ENCODE measurements at regions not wholly inside any gene's neighbourhood (a gene's known extent, or its start where the extent isn't known, plus 50 kb on each side); places are given as distances from the start of the nearest gene placed in this dataset.

- H3K27ac ChIP-seq (ENCODE audit: low read depth in 1 of 3, low read length in 2 of 3): no peak overlapping the region
- H3K4me3 ChIP-seq (ENCODE audit: low read depth in 1 of 3, low read length in 3 of 3): no peak overlapping the region
- WGBS, 3 donors: 83 to 93% (median 89%) methylated on average over 9 of the region's 9 CpGs
- H3K9me3 ChIP-seq (ENCODE audit: control insufficient read depth in 2 of 2, insufficient read depth in 1 of 2, low read depth in 1 of 2, low read length in 1 of 2): peaks cover 0 to 20% of the 10 kb centered on the region in 2 donors
- no peaks in the 10 kb centered on the region for H3K36me3 ChIP-seq (ENCODE audit: control insufficient read depth in 3 of 3, insufficient read depth in 2 of 3, low read depth in 1 of 3, low read length in 3 of 3)
- no peaks in the 10 kb centered on the region for H3K27me3 ChIP-seq (ENCODE audit: control insufficient read depth in 3 of 3, insufficient read depth in 3 of 3, low read length in 3 of 3)
- DNase-seq: no peak
- FAIRE-seq: no peak
- peaks cover 0 to 7% (median 0%) of the 10 kb centered on the region in 3 donors for H3K4me1 ChIP-seq (ENCODE audit: control insufficient read depth in 3 of 3, insufficient read depth in 2 of 3, low read depth in 1 of 3, low read length in 2 of 3)
Observed at GRCh38 chr2:15832849-15833680, 107.3 kb upstream of the MYCN start.

- FAIRE-seq: no peak
- DNase-seq: no peak
- 74 to 90% (median 80%) methylated on average over 3 of the region's 3 CpGs for WGBS, 3 donors
- Histone ChIP-seq H3K27ac (ENCODE audit: low read depth in 1 of 3, low read length in 2 of 3) (no peak overlapping the region), H3K4me1 (ENCODE audit: control insufficient read depth in 3 of 3, insufficient read depth in 2 of 3, low read depth in 1 of 3, low read length in 2 of 3) (peaks cover 0 to 13% (median 0%) of the 10 kb centered on the region in 3 donors), H3K27me3 (ENCODE audit: control insufficient read depth in 3 of 3, insufficient read depth in 3 of 3, low read length in 3 of 3) (no peaks in the 10 kb centered on the region), H3K36me3 (ENCODE audit: control insufficient read depth in 3 of 3, insufficient read depth in 2 of 3, low read depth in 1 of 3, low read length in 3 of 3) (no peaks in the 10 kb centered on the region), H3K9me3 (ENCODE audit: control insufficient read depth in 2 of 2, insufficient read depth in 1 of 2, low read depth in 1 of 2, low read length in 1 of 2) (peaks cover 0 to 23% of the 10 kb centered on the region in 2 donors), H3K4me3 (ENCODE audit: low read depth in 1 of 3, low read length in 3 of 3) (no peak overlapping the region)
Observed at GRCh38 chr2:15833731-15834130, 106.6 kb upstream of the MYCN start.

GRCh38 chr2:15834381-15835031, 105.8 kb upstream of the MYCN start:
- Histone ChIP-seq H3K27me3 (ENCODE audit: control insufficient read depth in 3 of 3, insufficient read depth in 3 of 3, low read length in 3 of 3) (no peaks in the 10 kb centered on the region), H3K9me3 (ENCODE audit: control insufficient read depth in 2 of 2, insufficient read depth in 1 of 2, low read depth in 1 of 2, low read length in 1 of 2) (peaks cover 0 to 23% of the 10 kb centered on the region in 2 donors), H3K4me3 (ENCODE audit: low read depth in 1 of 3, low read length in 3 of 3) (no peak overlapping the region), H3K4me1 (ENCODE audit: control insufficient read depth in 3 of 3, insufficient read depth in 2 of 3, low read depth in 1 of 3, low read length in 2 of 3) (peaks cover 0 to 17% (median 0%) of the 10 kb centered on the region in 3 donors), H3K27ac (ENCODE audit: low read depth in 1 of 3, low read length in 2 of 3) (no peak overlapping the region), H3K36me3 (ENCODE audit: control insufficient read depth in 3 of 3, insufficient read depth in 2 of 3, low read depth in 1 of 3, low read length in 3 of 3) (no peaks in the 10 kb centered on the region)
- no peak for FAIRE-seq
- DNase-seq: no peak
- WGBS, 3 donors: 79 to 86% (median 83%) methylated on average over 7 of the region's 7 CpGs

GRCh38 chr2:15835991-15836688, 104.2 kb upstream of the MYCN start:
- H3K27ac ChIP-seq (ENCODE audit: low read depth in 1 of 3, low read length in 2 of 3): no peak overlapping the region
- H3K9me3 ChIP-seq (ENCODE audit: control insufficient read depth in 2 of 2, insufficient read depth in 1 of 2, low read depth in 1 of 2, low read length in 1 of 2): peaks cover 0 to 23% of the 10 kb centered on the region in 2 donors
- no peaks in the 10 kb centered on the region for H3K27me3 ChIP-seq (ENCODE audit: control insufficient read depth in 3 of 3, insufficient read depth in 3 of 3, low read length in 3 of 3)
- FAIRE-seq (no peak), DNase-seq (no peak)
- no peaks in the 10 kb centered on the region for H3K36me3 ChIP-seq (ENCODE audit: control insufficient read depth in 3 of 3, insufficient read depth in 2 of 3, low read depth in 1 of 3, low read length in 3 of 3)
- no peak overlapping the region for H3K4me3 ChIP-seq (ENCODE audit: low read depth in 1 of 3, low read length in 3 of 3)
- H3K4me1 ChIP-seq (ENCODE audit: control insufficient read depth in 3 of 3, insufficient read depth in 2 of 3, low read depth in 1 of 3, low read length in 2 of 3): peaks cover 0 to 27% (median 0%) of the 10 kb centered on the region in 3 donors
- WGBS, 3 donors: 89 to 92% (median 91%) methylated on average over 9 of the region's 9 CpGs

GRCh38 chr2:15836689-15837610, 103.4 kb upstream of the MYCN start:
- FAIRE-seq (no peak), DNase-seq (no peak)
- Histone ChIP-seq H3K36me3 (ENCODE audit: control insufficient read depth in 3 of 3, insufficient read depth in 2 of 3, low read depth in 1 of 3, low read length in 3 of 3) (no peaks in the 10 kb centered on the region), H3K9me3 (ENCODE audit: control insufficient read depth in 2 of 2, insufficient read depth in 1 of 2, low read depth in 1 of 2, low read length in 1 of 2) (peaks cover 0 to 23% of the 10 kb centered on the region in 2 donors), H3K4me3 (ENCODE audit: low read depth in 1 of 3, low read length in 3 of 3) (no peak overlapping the region), H3K27me3 (ENCODE audit: control insufficient read depth in 3 of 3, insufficient read depth in 3 of 3, low read length in 3 of 3) (no peaks in the 10 kb centered on the region), H3K4me1 (ENCODE audit: control insufficient read depth in 3 of 3, insufficient read depth in 2 of 3, low read depth in 1 of 3, low read length in 2 of 3) (peaks cover 0 to 34% (median 0%) of the 10 kb centered on the region in 3 donors), H3K27ac (ENCODE audit: low read depth in 1 of 3, low read length in 2 of 3) (no peak overlapping the region)
- 90 to 91% (median 91%) methylated on average over 13 of the region's 13 CpGs for WGBS, 3 donors

- Histone ChIP-seq H3K9me3 (ENCODE audit: control insufficient read depth in 2 of 2, insufficient read depth in 1 of 2, low read depth in 1 of 2, low read length in 1 of 2) (peaks cover 0 to 23% of the 10 kb centered on the region in 2 donors), H3K4me1 (ENCODE audit: control insufficient read depth in 3 of 3, insufficient read depth in 2 of 3, low read depth in 1 of 3, low read length in 2 of 3) (peaks cover 0 to 46% (median 0%) of the 10 kb centered on the region in 3 donors), H3K27me3 (ENCODE audit: control insufficient read depth in 3 of 3, insufficient read depth in 3 of 3, low read length in 3 of 3) (no peaks in the 10 kb centered on the region), H3K36me3 (ENCODE audit: control insufficient read depth in 3 of 3, insufficient read depth in 2 of 3, low read depth in 1 of 3, low read length in 3 of 3) (no peaks in the 10 kb centered on the region), H3K4me3 (ENCODE audit: low read depth in 1 of 3, low read length in 3 of 3) (no peak overlapping the region), H3K27ac (ENCODE audit: low read depth in 1 of 3, low read length in 2 of 3) (peak overlapping the region in 1 of 3 donors; percentile 29)
- FAIRE-seq (no peak), DNase-seq (peak in 1 of 2 donors; percentile 61)
- WGBS, 3 donors: 91 to 95% (median 94%) methylated on average over 13 of the region's 13 CpGs
Observed at GRCh38 chr2:15838481-15839090, 101.8 kb upstream of the MYCN start.

- Histone ChIP-seq H3K27me3 (ENCODE audit: control insufficient read depth in 3 of 3, insufficient read depth in 3 of 3, low read length in 3 of 3) (no peaks in the 10 kb centered on the region), H3K27ac (ENCODE audit: low read depth in 1 of 3, low read length in 2 of 3) (peak overlapping the region in 1 of 3 donors; percentile 68), H3K36me3 (ENCODE audit: control insufficient read depth in 3 of 3, insufficient read depth in 2 of 3, low read depth in 1 of 3, low read length in 3 of 3) (no peaks in the 10 kb centered on the region), H3K4me1 (ENCODE audit: control insufficient read depth in 3 of 3, insufficient read depth in 2 of 3, low read depth in 1 of 3, low read length in 2 of 3) (peaks cover 0 to 50% (median 2%) of the 10 kb centered on the region in 3 donors), H3K4me3 (ENCODE audit: low read depth in 1 of 3, low read length in 3 of 3) (no peak overlapping the region), H3K9me3 (ENCODE audit: control insufficient read depth in 2 of 2, insufficient read depth in 1 of 2, low read depth in 1 of 2, low read length in 1 of 2) (peaks cover 0 to 23% of the 10 kb centered on the region in 2 donors)
- 77 to 87% (median 84%) methylated on average over 9 of the region's 9 CpGs for WGBS, 3 donors
- FAIRE-seq (no peak), DNase-seq (no peak)
Observed at GRCh38 chr2:15839426-15840124, 100.8 kb upstream of the MYCN start.

All from small intestine (tissue), 7 donors.